ENCODE measurements at regions not wholly inside any gene's neighbourhood (a gene's known extent, or its start where the extent isn't known, plus 50 kb on each side); places are given as distances from the start of the nearest gene placed in this dataset.
A peak's percentile ranks its signal among the peaks of the same experiment; 100 is the strongest.
"Not testable (repeated sequence)": the region's sequence is repeated elsewhere in the genome, so short reads cannot be mapped to it uniquely, and the experiment has no call there.

GRCh38 chr16:29158785-29159184 is 173.9 kb downstream of the LAT start:
- H3K27ac ChIP-seq (ENCODE audit: extremely low read depth, low read depth, low read length): no peak overlapping the region
- no peaks in the 10 kb centered on the region for H4K20me1 ChIP-seq (replicated peaks; ENCODE audit: control insufficient read depth, insufficient read depth, low read length)
- no peaks in the 10 kb centered on the region for H3K36me3 ChIP-seq (ENCODE audit: control insufficient read depth, insufficient read depth, low read length)
- in situ Hi-C loops (cut with MboI) (no loop called here), intact Hi-C loops (cut with micrococcal nuclease) (no loop called here)
- H3K27me3 ChIP-seq (ENCODE audit: control insufficient read depth in 2 of 2, insufficient read depth in 2 of 2, low read length in 2 of 2): peaks cover 2 to 22% of the 10 kb centered on the region in 2 experiments; a peak in 2 of 5 replicates
- no peaks in the 10 kb centered on the region for H3K79me2 ChIP-seq (ENCODE audit: control insufficient read depth, insufficient read depth, low read length)
- no peak overlapping the region for H3K4me3 ChIP-seq
- DNase-seq (ENCODE audit: extremely low read depth in 1 of 4, low spot score in 3 of 4) (no peak), ATAC-seq (no peak), FAIRE-seq (no peak)
- H3K4me2 ChIP-seq (ENCODE audit: insufficient read depth, low read length): no peak overlapping the region
- H3K9ac ChIP-seq (ENCODE audit: insufficient read depth in 1 of 2, low read depth in 2 of 2, low read length in 2 of 2): no peak overlapping the region
- ChIA-PET POLR2A (interaction anchor here (0.6 kb wide), 1 partner anchor 9 kb away, joined by 4 read pairs; no protein-coding TSS in a partner anchor), CTCF (ENCODE audit: low intra/inter-chr PET ratio) (no interaction called here)
- 0 out of 2 replicates have a peak, but pooled peaks have one; percentile 25 for TF ChIP-seq ZBTB33 (CRISPR knock-in tag; IDR thresholded peaks at IDR 0.05)
- no peak for TF ChIP-seq NUFIP1 (IDR thresholded peaks at IDR 0.05; ENCODE audit: partially characterized antibody)
- no TSS peak for BruUV-seq (replicated peaks)
- WGBS (ENCODE audit: insufficient coverage, low coverage, missing lambda C conversion rate): 58% methylated on average over 26 of the region's 29 CpGs
- no peak overlapping the region for H2AFZ ChIP-seq (ENCODE audit: low read depth, low read length)
- H3K9me3 ChIP-seq (replicated peaks; ENCODE audit: control insufficient read depth, insufficient read depth, low read depth, low read length): no peaks in the 10 kb centered on the region
- peaks cover 0 to 19% of the 10 kb centered on the region in 2 experiments; a peak in 2 of 5 replicates for H3K4me1 ChIP-seq (replicated peaks in 1 of 2; ENCODE audit: control insufficient read depth in 2 of 2, insufficient read depth in 2 of 2, low read length in 2 of 2)
- H3K9me1 ChIP-seq (ENCODE audit: control insufficient read depth, insufficient read depth, low read length): no peaks in the 10 kb centered on the region

GRCh38 chr16:29158031-29158784 is 173.4 kb downstream of the LAT start:
- H3K4me3 ChIP-seq; H3K9me1 ChIP-seq (ENCODE audit: control insufficient read depth, insufficient read depth, low read length); FAIRE-seq; H3K36me3 ChIP-seq (ENCODE audit: control insufficient read depth, insufficient read depth, low read length); H3K4me2 ChIP-seq (ENCODE audit: insufficient read depth, low read length); H2AFZ ChIP-seq (ENCODE audit: low read depth, low read length); H3K9me3 ChIP-seq (replicated peaks; ENCODE audit: control insufficient read depth, insufficient read depth, low read depth, low read length); intact Hi-C loops (cut with micrococcal nuclease); in situ Hi-C loops (cut with MboI); BruUV-seq (replicated peaks); H3K9ac ChIP-seq (ENCODE audit: insufficient read depth in 1 of 2, low read depth in 2 of 2, low read length in 2 of 2); CTCF ChIA-PET (ENCODE audit: low intra/inter-chr PET ratio); H4K20me1 ChIP-seq (replicated peaks; ENCODE audit: control insufficient read depth, insufficient read depth, low read length); H3K79me2 ChIP-seq (ENCODE audit: control insufficient read depth, insufficient read depth, low read length); H3K27ac ChIP-seq (ENCODE audit: extremely low read depth, low read depth, low read length); ATAC-seq; DNase-seq (ENCODE audit: extremely low read depth in 1 of 4, low spot score in 3 of 4): not testable (repeated sequence)
- POLR2A ChIA-PET: interaction anchor here (0.6 kb wide), 2 partner anchors 9 to 177 kb away, joined by 3 to 4 read pairs; no protein-coding TSS in a partner anchor
- 42% methylated on average over 29 of the region's 37 CpGs for WGBS (ENCODE audit: insufficient coverage, low coverage, missing lambda C conversion rate)
- Histone ChIP-seq H3K4me1 (replicated peaks in 1 of 2; ENCODE audit: control insufficient read depth in 2 of 2, insufficient read depth in 2 of 2, low read length in 2 of 2) (peaks cover 0 to 24% of the 10 kb centered on the region in 2 experiments; a peak in 2 of 5 replicates), H3K27me3 (ENCODE audit: control insufficient read depth in 2 of 2, insufficient read depth in 2 of 2, low read length in 2 of 2) (peaks cover 2 to 22% of the 10 kb centered on the region in 2 experiments; a peak in 2 of 5 replicates)

Data from K562 (cell line).